ENCODE measurements at regions not wholly inside any gene's neighbourhood (a gene's known extent, or its start where the extent isn't known, plus 50 kb on each side); places are given as distances from the start of the nearest gene placed in this dataset.

- intact Hi-C loops (cut with DNase I), result no loop called here
- no peaks in the 10 kb centered on the region for H3K4me1 ChIP-seq
- no peak overlapping the region for H3K4me3 ChIP-seq
- DNase-seq, result no peak
- H3K9me3 ChIP-seq, result no peaks in the 10 kb centered on the region
- no peaks in the 10 kb centered on the region for H3K36me3 ChIP-seq
- H3K27me3 ChIP-seq, result no peaks in the 10 kb centered on the region
- H3K27ac ChIP-seq, result no peak overlapping the region
- no peak overlapping the region for H3K9ac ChIP-seq (ENCODE audit: low read depth in 2 of 2, low read length in 2 of 2)
- TF ChIP-seq, protein P1, sequence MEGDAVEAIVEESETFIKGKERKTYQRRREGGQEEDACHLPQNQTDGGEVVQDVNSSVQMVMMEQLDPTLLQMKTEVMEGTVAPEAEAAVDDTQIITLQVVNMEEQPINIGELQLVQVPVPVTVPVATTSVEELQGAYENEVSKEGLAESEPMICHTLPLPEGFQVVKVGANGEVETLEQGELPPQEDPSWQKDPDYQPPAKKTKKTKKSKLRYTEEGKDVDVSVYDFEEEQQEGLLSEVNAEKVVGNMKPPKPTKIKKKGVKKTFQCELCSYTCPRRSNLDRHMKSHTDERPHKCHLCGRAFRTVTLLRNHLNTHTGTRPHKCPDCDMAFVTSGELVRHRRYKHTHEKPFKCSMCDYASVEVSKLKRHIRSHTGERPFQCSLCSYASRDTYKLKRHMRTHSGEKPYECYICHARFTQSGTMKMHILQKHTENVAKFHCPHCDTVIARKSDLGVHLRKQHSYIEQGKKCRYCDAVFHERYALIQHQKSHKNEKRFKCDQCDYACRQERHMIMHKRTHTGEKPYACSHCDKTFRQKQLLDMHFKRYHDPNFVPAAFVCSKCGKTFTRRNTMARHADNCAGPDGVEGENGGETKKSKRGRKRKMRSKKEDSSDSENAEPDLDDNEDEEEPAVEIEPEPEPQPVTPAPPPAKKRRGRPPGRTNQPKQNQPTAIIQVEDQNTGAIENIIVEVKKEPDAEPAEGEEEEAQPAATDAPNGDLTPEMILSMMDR (IDR thresholded peaks at IDR 0.05), result no peak
Measured at GRCh38 chr6:18785810-18786490, 398.8 kb downstream of the RNF144B start.

DNA sequence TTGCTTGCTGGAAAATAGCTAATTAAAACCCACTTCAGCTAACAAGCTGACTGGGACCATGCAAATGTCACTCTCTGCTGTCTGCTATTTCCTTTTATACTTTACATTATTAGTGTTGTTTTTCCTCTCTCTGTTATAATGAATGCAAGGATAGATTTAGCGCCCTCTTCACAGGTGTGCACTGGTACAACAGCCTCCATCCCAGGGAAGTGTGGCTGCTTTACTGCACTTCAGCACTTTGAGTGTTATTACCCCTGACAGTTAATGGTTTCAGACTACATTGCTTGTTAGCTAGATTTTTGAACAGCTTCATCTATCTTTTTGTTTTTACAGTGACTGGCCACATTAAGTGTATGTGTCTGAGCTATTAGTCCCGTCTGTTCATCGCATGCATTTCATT lies 405.7 kb downstream of the RNF144B start:
- Histone ChIP-seq H3K9me3 (no peaks in the 10 kb centered on the region), H3K4me1 (no peaks in the 10 kb centered on the region), H3K9ac (ENCODE audit: low read depth in 2 of 2, low read length in 2 of 2) (no peak overlapping the region), H3K4me3 (no peak overlapping the region), H3K27me3 (no peaks in the 10 kb centered on the region), H3K27ac (no peak overlapping the region), H3K36me3 (no peaks in the 10 kb centered on the region)
- TF ChIP-seq, protein P1 (IDR thresholded peaks at IDR 0.05), result no peak
- intact Hi-C loops (cut with DNase I), result no loop called here
- no peak for DNase-seq

GRCh38 chr6:18795726-18796125 lies 408.6 kb downstream of the RNF144B start:
- Histone ChIP-seq H3K4me1 (no peaks in the 10 kb centered on the region), H3K4me3 (no peak overlapping the region), H3K36me3 (no peaks in the 10 kb centered on the region), H3K9me3 (no peaks in the 10 kb centered on the region), H3K27ac (no peak overlapping the region), H3K9ac (ENCODE audit: low read depth in 2 of 2, low read length in 2 of 2) (no peak overlapping the region), H3K27me3 (no peaks in the 10 kb centered on the region)
- no peak for DNase-seq
- TF ChIP-seq, protein P1 (IDR thresholded peaks at IDR 0.05), result no peak
- intact Hi-C loops (cut with DNase I), result no loop called here

- Histone ChIP-seq H3K4me3 (no peak overlapping the region), H3K4me1 (no peaks in the 10 kb centered on the region), H3K36me3 (no peaks in the 10 kb centered on the region), H3K27me3 (no peaks in the 10 kb centered on the region), H3K9ac (ENCODE audit: low read depth in 2 of 2, low read length in 2 of 2) (no peak overlapping the region), H3K9me3 (no peaks in the 10 kb centered on the region), H3K27ac (no peak overlapping the region)
- TF ChIP-seq, protein P1 (IDR thresholded peaks at IDR 0.05), result no peak
- no peak for DNase-seq
- intact Hi-C loops (cut with DNase I), result no loop called here
Measured at GRCh38 chr6:18820725-18821124, 433.6 kb downstream of the RNF144B start.

- Histone ChIP-seq H3K4me3 (no peak overlapping the region), H3K9ac (ENCODE audit: low read depth in 2 of 2, low read length in 2 of 2) (no peak overlapping the region), H3K27me3 (no peaks in the 10 kb centered on the region), H3K36me3 (no peaks in the 10 kb centered on the region), H3K4me1 (no peaks in the 10 kb centered on the region), H3K27ac (no peak overlapping the region), H3K9me3 (no peaks in the 10 kb centered on the region)
- peak; percentile 30 for DNase-seq
- intact Hi-C loops (cut with DNase I), result no loop called here
- TF ChIP-seq, protein P1 (IDR thresholded peaks at IDR 0.05), result peak; percentile 15
Measured at GRCh38 chr6:18823782-18824386, 436.7 kb downstream of the RNF144B start.
